HG03039 (cell line): ENCODE measurements at regions not wholly inside any gene's neighbourhood (a gene's known extent, or its start where the extent isn't known, plus 50 kb on each side); places are given as distances from the start of the nearest gene placed in this dataset.
"Not testable (repeated sequence)": the region's sequence is repeated elsewhere in the genome, so short reads cannot be mapped to it uniquely, and the experiment has no call there.

Source experiments
- ATAC-seq: cut with Tn5 transposase; IDR thresholded peaks from one replicate; pipeline ENCODE4 v1.9.1; 2021; ENCODE audit warnings: mild to moderate bottlenecking, moderate library complexity; ENCODE audit not compliant: unreplicated experiment

GRCh38 chr1:242738702-242739645 is 214.5 kb upstream of the PLD5 start:
- no peak for ATAC-seq

GRCh38 chr1:242736611-242737010 is 212.1 kb upstream of the PLD5 start:
- no peak for ATAC-seq

GRCh38 chr1:242735323-242735722 is 210.8 kb upstream of the PLD5 start:
- ATAC-seq = no peak

GRCh38 chr1:242731446-242731845 is 206.9 kb upstream of the PLD5 start:
- no peak for ATAC-seq

- ATAC-seq = no peak
Measured at GRCh38 chr1:242728696-242729095, 204.2 kb upstream of the PLD5 start.

- ATAC-seq = no peak
Measured at GRCh38 chr1:242723044-242723716, 198.7 kb upstream of the PLD5 start.

GRCh38 chr1:242718967-242719366 is 194.5 kb upstream of the PLD5 start:
- no peak for ATAC-seq

- no peak for ATAC-seq
Measured at GRCh38 chr1:242712248-242712647, 187.8 kb upstream of the PLD5 start.

GRCh38 chr1:242710847-242711246 is 186.3 kb upstream of the PLD5 start:
- ATAC-seq = no peak

GRCh38 chr1:242710286-242710685 is 185.8 kb upstream of the PLD5 start:
- no peak for ATAC-seq

GRCh38 chr1:242703467-242703866 is 179.0 kb upstream of the PLD5 start:
- no peak for ATAC-seq

GRCh38 chr1:242692988-242693387 is 168.5 kb upstream of the PLD5 start:
- no peak for ATAC-seq

GRCh38 chr1:242691610-242691945 is 167.1 kb upstream of the PLD5 start:
- ATAC-seq = no peak

GRCh38 chr1:242690849-242691609 is 166.5 kb upstream of the PLD5 start:
- no peak for ATAC-seq

- ATAC-seq = no peak
Measured at GRCh38 chr1:242689378-242689777, 164.9 kb upstream of the PLD5 start.

GRCh38 chr1:242674951-242675645 is 150.6 kb upstream of the PLD5 start:
- no peak for ATAC-seq

- ATAC-seq = no peak
Measured at GRCh38 chr1:242673652-242674051, 149.2 kb upstream of the PLD5 start.

GRCh38 chr1:242673165-242673564 is 148.7 kb upstream of the PLD5 start:
- ATAC-seq = not testable (repeated sequence)

GRCh38 chr1:242670019-242670418 is 145.5 kb upstream of the PLD5 start:
- ATAC-seq = no peak

GRCh38 chr1:242662886-242663285 is 138.4 kb upstream of the PLD5 start:
- ATAC-seq = no peak

GRCh38 chr1:242653772-242654171 is 129.3 kb upstream of the PLD5 start:
- not testable (repeated sequence) for ATAC-seq
